ENCODE measurements at regions not wholly inside any gene's neighbourhood (a gene's known extent, or its start where the extent isn't known, plus 50 kb on each side); places are given as distances from the start of the nearest gene placed in this dataset.

- H3K4me1 ChIP-seq (ENCODE audit: insufficient read depth), result no peaks in the 10 kb centered on the region
- H3F3A ChIP-seq (ENCODE audit: insufficient read depth), result no peaks in the 10 kb centered on the region
- H3K9ac ChIP-seq, result no peak overlapping the region
- H3K9me3 ChIP-seq (ENCODE audit: low read depth), result no peaks in the 10 kb centered on the region
- 56 to 58% methylated on average over 37 of the region's 37 CpGs for WGBS, 2 experiments (ENCODE audit: low coverage in 1 of 2, low lambda C conversion rate in 2 of 2, missing lambda C conversion rate in 2 of 2)
- H3K79me2 ChIP-seq (ENCODE audit: insufficient read depth), result no peaks in the 10 kb centered on the region
- no peak for DNase-seq
- H4K20me1 ChIP-seq (ENCODE audit: insufficient read depth), result no peaks in the 10 kb centered on the region
- no peak overlapping the region for H3K27ac ChIP-seq
- H3K9me2 ChIP-seq (ENCODE audit: insufficient read depth), result no peaks in the 10 kb centered on the region
- H2AFZ ChIP-seq, result no peak overlapping the region
- no peaks in the 10 kb centered on the region for H3K27me3 ChIP-seq (replicated peaks; ENCODE audit: insufficient read depth)
- H3K4me3 ChIP-seq, result no peak overlapping the region
- TF ChIP-seq EZH2 (IDR thresholded peaks at IDR 0.05; ENCODE audit: insufficient read depth, poor library complexity, severe bottlenecking), result no peak
- no peak for TF ChIP-seq EZH2phosphoT487 (IDR thresholded peaks at IDR 0.05; ENCODE audit: insufficient read depth, low read depth)
- no peak overlapping the region for H3K4me2 ChIP-seq (ENCODE audit: unreplicated experiment)
- in situ Hi-C loops (cut with MboI), result no loop called here
- no peaks in the 10 kb centered on the region for H3K36me3 ChIP-seq (ENCODE audit: low read depth)
Observed at GRCh38 chr11:107176148-107177105, 158.2 kb upstream of the GUCY1A2 start.

- H2AFZ ChIP-seq, result no peak overlapping the region
- H4K20me1 ChIP-seq (ENCODE audit: insufficient read depth), result no peaks in the 10 kb centered on the region
- no peak for DNase-seq
- no peaks in the 10 kb centered on the region for H3K4me1 ChIP-seq (ENCODE audit: insufficient read depth)
- WGBS, 2 experiments (ENCODE audit: low coverage in 1 of 2, low lambda C conversion rate in 2 of 2, missing lambda C conversion rate in 2 of 2), result 15 to 22% methylated on average over 5 of the region's 5 CpGs
- no peak for TF ChIP-seq EZH2 (IDR thresholded peaks at IDR 0.05; ENCODE audit: insufficient read depth, poor library complexity, severe bottlenecking)
- no peak for TF ChIP-seq EZH2phosphoT487 (IDR thresholded peaks at IDR 0.05; ENCODE audit: insufficient read depth, low read depth)
- no peaks in the 10 kb centered on the region for H3K27me3 ChIP-seq (replicated peaks; ENCODE audit: insufficient read depth)
- no peak overlapping the region for H3K4me2 ChIP-seq (ENCODE audit: unreplicated experiment)
- H3K9me3 ChIP-seq (ENCODE audit: low read depth), result no peaks in the 10 kb centered on the region
- H3K79me2 ChIP-seq (ENCODE audit: insufficient read depth), result no peaks in the 10 kb centered on the region
- no peak overlapping the region for H3K4me3 ChIP-seq
- no peak overlapping the region for H3K27ac ChIP-seq
- H3K9me2 ChIP-seq (ENCODE audit: insufficient read depth), result no peaks in the 10 kb centered on the region
- no peaks in the 10 kb centered on the region for H3K36me3 ChIP-seq (ENCODE audit: low read depth)
- no peak overlapping the region for H3K9ac ChIP-seq
- in situ Hi-C loops (cut with MboI), result no loop called here
- no peaks in the 10 kb centered on the region for H3F3A ChIP-seq (ENCODE audit: insufficient read depth)
Observed at GRCh38 chr11:107174856-107175255, 156.6 kb upstream of the GUCY1A2 start.

- TF ChIP-seq EZH2 (IDR thresholded peaks at IDR 0.05; ENCODE audit: insufficient read depth, poor library complexity, severe bottlenecking), result no peak
- no peak for TF ChIP-seq EZH2phosphoT487 (IDR thresholded peaks at IDR 0.05; ENCODE audit: insufficient read depth, low read depth)
- H3K4me3 ChIP-seq, result no peak overlapping the region
- H4K20me1 ChIP-seq (ENCODE audit: insufficient read depth), result no peaks in the 10 kb centered on the region
- H3K4me2 ChIP-seq (ENCODE audit: unreplicated experiment), result no peak overlapping the region
- H3K36me3 ChIP-seq (ENCODE audit: low read depth), result no peaks in the 10 kb centered on the region
- H3K9me3 ChIP-seq (ENCODE audit: low read depth), result no peaks in the 10 kb centered on the region
- H3K27ac ChIP-seq, result no peak overlapping the region
- no peak overlapping the region for H2AFZ ChIP-seq
- no peak for DNase-seq
- no peaks in the 10 kb centered on the region for H3K9me2 ChIP-seq (ENCODE audit: insufficient read depth)
- no peaks in the 10 kb centered on the region for H3K79me2 ChIP-seq (ENCODE audit: insufficient read depth)
- no peaks in the 10 kb centered on the region for H3K4me1 ChIP-seq (ENCODE audit: insufficient read depth)
- no peaks in the 10 kb centered on the region for H3K27me3 ChIP-seq (replicated peaks; ENCODE audit: insufficient read depth)
- no peaks in the 10 kb centered on the region for H3F3A ChIP-seq (ENCODE audit: insufficient read depth)
- H3K9ac ChIP-seq, result no peak overlapping the region
- in situ Hi-C loops (cut with MboI), result no loop called here
- 0 to 1% methylated on average over 2 of the region's 2 CpGs for WGBS, 2 experiments (ENCODE audit: low coverage in 1 of 2, low lambda C conversion rate in 2 of 2, missing lambda C conversion rate in 2 of 2)
Observed at GRCh38 chr11:107172996-107173395, 154.7 kb upstream of the GUCY1A2 start.

- H3K9me3 ChIP-seq (ENCODE audit: low read depth), result no peaks in the 10 kb centered on the region
- H2AFZ ChIP-seq, result no peak overlapping the region
- in situ Hi-C loops (cut with MboI), result no loop called here
- no peak for DNase-seq
- H4K20me1 ChIP-seq (ENCODE audit: insufficient read depth), result no peaks in the 10 kb centered on the region
- H3K4me3 ChIP-seq, result no peak overlapping the region
- no peaks in the 10 kb centered on the region for H3F3A ChIP-seq (ENCODE audit: insufficient read depth)
- no peak overlapping the region for H3K27ac ChIP-seq
- no peaks in the 10 kb centered on the region for H3K79me2 ChIP-seq (ENCODE audit: insufficient read depth)
- no peaks in the 10 kb centered on the region for H3K4me1 ChIP-seq (ENCODE audit: insufficient read depth)
- no peaks in the 10 kb centered on the region for H3K9me2 ChIP-seq (ENCODE audit: insufficient read depth)
- TF ChIP-seq EZH2 (IDR thresholded peaks at IDR 0.05; ENCODE audit: insufficient read depth, poor library complexity, severe bottlenecking), result no peak
- TF ChIP-seq EZH2phosphoT487 (IDR thresholded peaks at IDR 0.05; ENCODE audit: insufficient read depth, low read depth), result no peak
- H3K27me3 ChIP-seq (replicated peaks; ENCODE audit: insufficient read depth), result 0 out of 2 replicates have a peak, but pooled peaks cover 5% of the 10 kb centered on the region
- no peak overlapping the region for H3K9ac ChIP-seq
- H3K4me2 ChIP-seq (ENCODE audit: unreplicated experiment), result no peak overlapping the region
- H3K36me3 ChIP-seq (ENCODE audit: low read depth), result no peaks in the 10 kb centered on the region
- 13% methylated on average over 1 of the region's 1 CpG for WGBS, 2 experiments (ENCODE audit: low coverage in 1 of 2, low lambda C conversion rate in 2 of 2, missing lambda C conversion rate in 2 of 2)
Observed at GRCh38 chr11:107157809-107158187, 139.5 kb upstream of the GUCY1A2 start.
